ENCODE measurements at regions not wholly inside any gene's neighbourhood (a gene's known extent, or its start where the extent isn't known, plus 50 kb on each side); places are given as distances from the start of the nearest gene placed in this dataset.

- Histone ChIP-seq H2AFZ (ENCODE audit: low read length) (no peak overlapping the region), H3K4me2 (ENCODE audit: insufficient read depth, low read length) (no peak overlapping the region), H3K4me3 (ENCODE audit: insufficient read depth, low read length) (no peak overlapping the region), H3K36me3 (ENCODE audit: insufficient read depth, low read length) (no peaks in the 10 kb centered on the region), H4K20me1 (ENCODE audit: insufficient read depth, low read length) (no peaks in the 10 kb centered on the region), H3K9me3 (ENCODE audit: low read depth, low read length) (no peaks in the 10 kb centered on the region), H3K27ac (ENCODE audit: low read depth, low read length) (no peak overlapping the region), H3K4me1 (ENCODE audit: insufficient read depth, low read length) (no peaks in the 10 kb centered on the region), H3K79me2 (ENCODE audit: insufficient read depth, low read length) (no peaks in the 10 kb centered on the region), H3K27me3 (ENCODE audit: insufficient read depth, low read length) (no peaks in the 10 kb centered on the region)
- DNase-seq (ENCODE audit: insufficient read length, low spot score, missing footprints), result no peak
- no peak for TF ChIP-seq CTCF (IDR thresholded peaks at IDR 0.05; ENCODE audit: extremely low read depth, low read depth, low read length)
These were observed 392.5 kb downstream of the TMEM167A start for GRCh38 chr5:82684659-82685058.

GRCh38 chr5:82684165-82684564, 393.0 kb downstream of the TMEM167A start:
- no peaks in the 10 kb centered on the region for H4K20me1 ChIP-seq (ENCODE audit: insufficient read depth, low read length)
- H3K27ac ChIP-seq (ENCODE audit: low read depth, low read length), result no peak overlapping the region
- no peaks in the 10 kb centered on the region for H3K27me3 ChIP-seq (ENCODE audit: insufficient read depth, low read length)
- no peaks in the 10 kb centered on the region for H3K36me3 ChIP-seq (ENCODE audit: insufficient read depth, low read length)
- no peak for TF ChIP-seq CTCF (IDR thresholded peaks at IDR 0.05; ENCODE audit: extremely low read depth, low read depth, low read length)
- H3K79me2 ChIP-seq (ENCODE audit: insufficient read depth, low read length), result no peaks in the 10 kb centered on the region
- H3K4me3 ChIP-seq (ENCODE audit: insufficient read depth, low read length), result no peak overlapping the region
- no peaks in the 10 kb centered on the region for H3K4me1 ChIP-seq (ENCODE audit: insufficient read depth, low read length)
- no peak overlapping the region for H3K4me2 ChIP-seq (ENCODE audit: insufficient read depth, low read length)
- no peak overlapping the region for H2AFZ ChIP-seq (ENCODE audit: low read length)
- no peak for DNase-seq (ENCODE audit: insufficient read length, low spot score, missing footprints)
- H3K9me3 ChIP-seq (ENCODE audit: low read depth, low read length), result no peaks in the 10 kb centered on the region

- H2AFZ ChIP-seq (ENCODE audit: low read length), result no peak overlapping the region
These were observed 397.5 kb downstream of the TMEM167A start for GRCh38 chr5:82679660-82680059.

GRCh38 chr5:82676661-82677060, 398.5 kb upstream of the RPS23 start:
- Histone ChIP-seq H3K27me3 (ENCODE audit: insufficient read depth, low read length) (no peaks in the 10 kb centered on the region), H2AFZ (ENCODE audit: low read length) (no peak overlapping the region), H3K79me2 (ENCODE audit: insufficient read depth, low read length) (no peaks in the 10 kb centered on the region), H3K4me2 (ENCODE audit: insufficient read depth, low read length) (no peak overlapping the region), H3K4me1 (ENCODE audit: insufficient read depth, low read length) (no peaks in the 10 kb centered on the region), H3K4me3 (ENCODE audit: insufficient read depth, low read length) (no peak overlapping the region), H3K36me3 (ENCODE audit: insufficient read depth, low read length) (no peaks in the 10 kb centered on the region), H4K20me1 (ENCODE audit: insufficient read depth, low read length) (no peaks in the 10 kb centered on the region), H3K27ac (ENCODE audit: low read depth, low read length) (no peak overlapping the region), H3K9me3 (ENCODE audit: low read depth, low read length) (no peaks in the 10 kb centered on the region)
- TF ChIP-seq CTCF (IDR thresholded peaks at IDR 0.05; ENCODE audit: extremely low read depth, low read depth, low read length), result no peak
- no peak for DNase-seq (ENCODE audit: insufficient read length, low spot score, missing footprints)

More at GRCh38 chr5:82679660-82680059, 397.5 kb downstream of the TMEM167A start:
- Histone ChIP-seq H3K79me2 (ENCODE audit: insufficient read depth, low read length) (no peaks in the 10 kb centered on the region), H3K9me3 (ENCODE audit: low read depth, low read length) (no peaks in the 10 kb centered on the region), H3K4me1 (ENCODE audit: insufficient read depth, low read length) (no peaks in the 10 kb centered on the region), H3K27me3 (ENCODE audit: insufficient read depth, low read length) (no peaks in the 10 kb centered on the region), H3K4me2 (ENCODE audit: insufficient read depth, low read length) (no peak overlapping the region), H3K36me3 (ENCODE audit: insufficient read depth, low read length) (no peaks in the 10 kb centered on the region), H3K27ac (ENCODE audit: low read depth, low read length) (no peak overlapping the region), H3K4me3 (ENCODE audit: insufficient read depth, low read length) (no peak overlapping the region), H4K20me1 (ENCODE audit: insufficient read depth, low read length) (no peaks in the 10 kb centered on the region)
- DNase-seq (ENCODE audit: insufficient read length, low spot score, missing footprints), result no peak
- TF ChIP-seq CTCF (IDR thresholded peaks at IDR 0.05; ENCODE audit: extremely low read depth, low read depth, low read length), result no peak
